Esophagus muscularis mucosa (tissue), 4 donors: ENCODE measurements at regions not wholly inside any gene's neighbourhood (a gene's known extent, or its start where the extent isn't known, plus 50 kb on each side); places are given as distances from the start of the nearest gene placed in this dataset.
"Not testable (repeated sequence)": the region's sequence is repeated elsewhere in the genome, so short reads cannot be mapped to it uniquely, and the experiment has no call there.

Experiments used
- DNase-seq: peaks from one replicate; pipeline ENCODE4 v3.0.0-alpha.2; 2017; ENCODE audit errors: extremely low spot score
- H3K27ac ChIP-seq, 4 donors: fragments of 200-600 bp; sonication (generic); replicated peaks in 1 of 4; 1 replicate in 3 of 4; 2 replicates in 1 of 4; pipeline ENCODE4 v1.5.1; 2016 to 2019; ENCODE audit warnings: mild to moderate bottlenecking in 1 of 4
- H3K27me3 ChIP-seq, 4 donors: fragments of 200-600 bp; sonication (generic); one replicate each; pipeline versions ENCODE4 v1.5.1 to v1.6.0; 2016 to 2019
- H3K36me3 ChIP-seq, 4 donors: fragments of 200-600 bp; sonication (generic); one replicate each; pipeline ENCODE4 v1.5.1; 2016 to 2019
- H3K4me1 ChIP-seq, 4 donors: fragments of 200-600 bp; sonication (generic); one replicate each; pipeline ENCODE4 v1.5.1; 2016 to 2019
- H3K4me3 ChIP-seq, 4 donors: fragments of 200-600 bp; sonication (generic); 1 replicate in 2 of 4; 2 replicates in 2 of 4; pipeline ENCODE4 v1.5.1; 2016 to 2019; ENCODE audit warnings: mild to moderate bottlenecking in 4 of 4, moderate library complexity in 1 of 4
- H3K9me3 ChIP-seq, 4 donors: fragments of 200-600 bp; sonication (generic); 1 replicate in 3 of 4; 2 replicates in 1 of 4; pipeline ENCODE4 v1.5.1; 2016 to 2019
- EP300 ChIP-seq: sonication (generic); formaldehyde crosslinking; IDR thresholded peaks from one replicate; pipeline ENCODE4 v1.6.1; 2017; ENCODE audit warnings: antibody characterized with exemption
- POLR2A ChIP-seq: fragments of 450-650 bp; IDR thresholded peaks from one replicate; pipeline ENCODE4 v1.6.1; 2017; ENCODE audit warnings: antibody characterized with exemption, moderate library complexity, mild to moderate bottlenecking, low read depth
- POLR2AphosphoS5 ChIP-seq, 2 donors: sonication (generic); formaldehyde crosslinking; IDR thresholded peaks; one replicate each; pipeline ENCODE4 v1.6.1; 2017; ENCODE audit warnings: antibody characterized with exemption in 2 of 2
- WGBS: methylation state at CpG from one replicate; pipeline ENCODE4 v1.1.5; 2018; 5-methylcytosine and 5-hydroxymethylcytosine counted together
- intact Hi-C: fragments of 100-400 bp; cut with DNase I; formaldehyde crosslinking; loops from one replicate; pipeline ENCODE4 v1.15.1; 2023
- TF ChIP-seq, protein P1 (sequence below), 3 experiments: fragments of 200-600 bp in 2 of 3; fragments of 450-650 bp in 1 of 3; sonication (generic) in 2 of 3; IDR thresholded peaks; one replicate each; pipeline ENCODE4 v1.5.1; 2017 to 2019; ENCODE audit warnings: antibody characterized with exemption in 3 of 3, mild to moderate bottlenecking in 2 of 3, moderate library complexity in 1 of 3

DNA sequence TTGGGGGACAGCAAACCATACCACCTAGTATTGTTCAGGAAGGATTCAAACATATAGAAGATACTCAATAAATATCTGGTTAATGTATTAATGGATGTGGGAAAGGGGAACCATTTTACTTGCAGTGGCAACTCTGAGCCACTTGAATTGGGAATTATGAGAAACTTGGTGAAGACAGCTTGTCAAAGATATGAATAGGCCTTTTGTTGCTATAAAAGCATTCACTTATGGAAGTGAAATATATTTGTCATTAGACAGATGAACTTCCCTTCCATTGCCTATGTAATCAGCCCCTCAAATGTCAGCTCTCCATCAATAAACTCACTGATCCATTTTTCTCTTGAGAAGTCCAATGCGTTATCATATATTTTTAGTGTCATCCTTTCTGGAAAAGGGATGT lies 56.1 kb downstream of the GPR85 start:
- Histone ChIP-seq H3K36me3 (no peaks in the 10 kb centered on the region), H3K9me3 (no peaks in the 10 kb centered on the region), H3K27ac (no peak overlapping the region), H3K4me1 (no peaks in the 10 kb centered on the region), H3K27me3 (no peaks in the 10 kb centered on the region), H3K4me3 (no peak overlapping the region)
- no peak for DNase-seq
- no peak for TF ChIP-seq POLR2AphosphoS5 (IDR thresholded peaks at IDR 0.05)
- intact Hi-C loops, result no loop called here
- WGBS, result 95% methylated on average over 1 of the region's 1 CpG

DNA sequence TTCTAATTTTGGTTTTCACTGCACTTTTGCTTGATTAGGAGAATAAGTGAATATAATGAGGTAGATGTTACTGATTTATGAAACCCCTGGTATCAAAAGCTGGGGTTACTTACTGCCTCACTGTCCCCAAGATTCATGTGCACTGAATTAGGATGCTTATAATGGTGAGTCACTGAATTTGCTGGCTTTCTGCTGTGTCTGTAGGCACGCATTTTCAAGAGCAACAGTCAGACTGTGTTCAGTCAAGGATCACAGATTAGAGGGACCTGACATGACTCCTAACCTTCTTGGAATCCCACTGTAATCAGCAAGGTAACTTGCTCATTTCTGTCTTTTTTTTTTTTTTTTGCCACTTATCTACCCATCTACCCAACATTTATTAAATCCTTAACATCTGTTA lies 59.7 kb downstream of the GPR85 start:
- H3K9me3 ChIP-seq, result no peaks in the 10 kb centered on the region
- no peaks in the 10 kb centered on the region for H3K27me3 ChIP-seq
- no peaks in the 10 kb centered on the region for H3K4me1 ChIP-seq
- no peak for DNase-seq
- TF ChIP-seq, protein P1, sequence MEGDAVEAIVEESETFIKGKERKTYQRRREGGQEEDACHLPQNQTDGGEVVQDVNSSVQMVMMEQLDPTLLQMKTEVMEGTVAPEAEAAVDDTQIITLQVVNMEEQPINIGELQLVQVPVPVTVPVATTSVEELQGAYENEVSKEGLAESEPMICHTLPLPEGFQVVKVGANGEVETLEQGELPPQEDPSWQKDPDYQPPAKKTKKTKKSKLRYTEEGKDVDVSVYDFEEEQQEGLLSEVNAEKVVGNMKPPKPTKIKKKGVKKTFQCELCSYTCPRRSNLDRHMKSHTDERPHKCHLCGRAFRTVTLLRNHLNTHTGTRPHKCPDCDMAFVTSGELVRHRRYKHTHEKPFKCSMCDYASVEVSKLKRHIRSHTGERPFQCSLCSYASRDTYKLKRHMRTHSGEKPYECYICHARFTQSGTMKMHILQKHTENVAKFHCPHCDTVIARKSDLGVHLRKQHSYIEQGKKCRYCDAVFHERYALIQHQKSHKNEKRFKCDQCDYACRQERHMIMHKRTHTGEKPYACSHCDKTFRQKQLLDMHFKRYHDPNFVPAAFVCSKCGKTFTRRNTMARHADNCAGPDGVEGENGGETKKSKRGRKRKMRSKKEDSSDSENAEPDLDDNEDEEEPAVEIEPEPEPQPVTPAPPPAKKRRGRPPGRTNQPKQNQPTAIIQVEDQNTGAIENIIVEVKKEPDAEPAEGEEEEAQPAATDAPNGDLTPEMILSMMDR (IDR thresholded peaks at IDR 0.05), result no peak
- TF ChIP-seq POLR2AphosphoS5 (IDR thresholded peaks at IDR 0.05) (no peak), EP300 (no peak), POLR2A (no peak)
- H3K4me3 ChIP-seq, result no peak overlapping the region
- 71% methylated on average over 1 of the region's 1 CpG for WGBS
- intact Hi-C loops, result no loop called here
- H3K27ac ChIP-seq, result no peak overlapping the region
- no peaks in the 10 kb centered on the region for H3K36me3 ChIP-seq

DNA sequence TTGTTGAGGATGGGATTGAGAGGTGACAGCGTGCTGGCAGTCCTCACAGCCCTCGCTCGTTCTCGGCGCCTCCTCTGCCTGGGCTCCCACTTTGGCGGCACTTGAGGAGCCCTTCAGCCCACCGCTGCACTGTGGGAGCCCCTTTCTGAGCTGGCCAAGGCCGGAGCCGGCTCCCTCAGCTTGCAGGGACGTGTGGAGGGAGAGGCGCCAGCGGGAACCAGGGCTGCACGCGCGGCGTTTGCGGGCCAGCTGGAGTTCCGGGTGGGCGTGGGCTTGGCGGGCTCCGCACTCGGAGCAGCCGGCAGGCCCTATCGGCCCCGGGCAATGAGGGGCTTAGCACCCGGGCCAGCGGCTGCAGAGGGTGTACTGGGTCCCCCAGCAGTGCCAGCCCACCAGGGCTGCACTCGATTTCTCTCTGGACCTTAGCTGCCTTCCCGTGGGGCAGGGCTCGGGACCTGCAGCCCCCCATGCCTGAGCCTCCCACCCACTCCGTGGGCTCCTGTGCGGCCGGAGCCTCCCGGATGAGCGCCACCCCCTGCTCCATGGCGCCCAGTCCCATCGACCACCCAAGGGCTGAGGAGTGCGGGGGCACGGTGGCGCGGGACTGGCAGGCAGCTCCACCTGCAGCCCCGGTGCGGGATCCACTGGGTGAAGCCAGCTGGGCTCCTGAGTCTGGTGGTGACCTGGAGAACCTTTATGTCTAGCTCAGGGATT lies 69.3 kb downstream of the GPR85 start:
- H3K27me3 ChIP-seq, DNase-seq, H3K9me3 ChIP-seq, H3K4me1 ChIP-seq, H3K36me3 ChIP-seq, intact Hi-C loops, H3K4me3 ChIP-seq, H3K27ac ChIP-seq: not testable (repeated sequence)
- 97% methylated on average over 24 of the region's 43 CpGs for WGBS

DNA sequence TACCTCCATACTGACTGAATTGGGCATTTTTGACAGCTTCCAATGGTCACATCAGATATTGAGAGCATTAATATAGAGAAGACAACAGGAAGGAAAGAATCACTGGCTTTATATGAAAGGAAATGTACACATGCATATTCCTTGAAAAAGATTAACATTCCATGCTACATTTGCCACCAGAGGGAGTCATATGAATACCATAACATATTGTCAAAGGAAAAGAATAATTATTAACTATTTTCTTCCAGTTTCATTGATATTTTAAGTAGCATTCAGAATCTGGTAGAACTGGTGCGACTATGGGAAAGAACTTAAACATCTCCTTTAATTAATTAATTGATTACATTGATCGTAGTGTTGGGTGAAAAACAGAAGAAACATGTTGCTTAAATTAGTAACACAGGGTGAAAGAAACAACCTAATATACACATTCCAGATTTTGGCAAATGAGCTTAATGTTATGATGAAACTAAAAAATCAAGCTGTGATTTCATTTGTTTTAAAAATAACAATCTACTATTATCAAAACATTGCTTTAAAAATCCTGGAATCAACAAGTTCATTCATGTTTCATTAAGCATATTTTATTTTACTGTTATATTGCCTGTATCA lies 71.5 kb downstream of the GPR85 start:
- intact Hi-C loops, result no loop called here
- 53% methylated on average over 2 of the region's 2 CpGs for WGBS
- Histone ChIP-seq H3K27ac (no peak overlapping the region), H3K36me3 (no peaks in the 10 kb centered on the region), H3K9me3 (peaks cover 0 to 6% (median 0%) of the 10 kb centered on the region in 4 donors), H3K4me1 (no peaks in the 10 kb centered on the region), H3K27me3 (no peaks in the 10 kb centered on the region), H3K4me3 (no peak overlapping the region)
- no peak for DNase-seq
- TF ChIP-seq, protein P1 (IDR thresholded peaks at IDR 0.05), result peak; percentile 24 to 38 (median 36)
- TF ChIP-seq POLR2AphosphoS5 (IDR thresholded peaks at IDR 0.05), result no peak
- TF ChIP-seq EP300, result no peak
- TF ChIP-seq POLR2A, result no peak

DNA sequence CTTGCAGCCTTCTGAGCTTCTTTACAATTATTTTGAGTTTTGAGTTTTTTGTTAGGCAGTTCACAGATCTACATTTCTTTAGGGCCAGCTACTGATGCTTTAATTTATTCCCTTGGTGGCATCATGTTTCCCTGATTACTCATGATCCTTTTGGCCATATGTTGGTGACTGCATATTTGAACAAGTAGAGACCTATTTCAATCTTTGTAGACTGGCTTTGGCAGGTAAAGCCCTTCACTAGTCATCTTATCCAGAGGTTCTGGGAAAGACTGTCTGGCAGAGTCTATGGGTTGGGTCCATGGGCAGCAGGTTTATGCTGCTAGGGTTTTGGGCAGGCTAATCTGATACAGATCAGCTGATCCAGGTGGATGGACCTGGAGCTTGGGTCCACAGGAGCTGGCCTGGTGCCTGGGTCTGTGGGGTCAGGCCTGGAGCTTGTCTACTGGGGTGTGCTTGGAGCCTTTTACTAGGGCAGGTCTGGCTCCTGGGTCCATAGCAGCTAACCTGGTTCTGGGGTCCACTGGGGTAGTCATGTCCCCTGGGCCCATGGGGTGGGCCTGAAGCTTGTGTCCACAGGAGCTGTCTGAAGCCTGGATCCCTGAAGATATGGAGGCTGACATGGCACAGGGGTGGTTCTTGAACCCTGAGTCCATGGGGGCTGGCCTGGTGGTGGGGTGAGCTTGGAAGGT lies 72.7 kb downstream of the GPR85 start:
- no peak for DNase-seq
- intact Hi-C loops, result loop anchor here (5.0 kb wide), 1 partner anchor 408 kb away; no protein-coding TSS in a partner anchor

DNA sequence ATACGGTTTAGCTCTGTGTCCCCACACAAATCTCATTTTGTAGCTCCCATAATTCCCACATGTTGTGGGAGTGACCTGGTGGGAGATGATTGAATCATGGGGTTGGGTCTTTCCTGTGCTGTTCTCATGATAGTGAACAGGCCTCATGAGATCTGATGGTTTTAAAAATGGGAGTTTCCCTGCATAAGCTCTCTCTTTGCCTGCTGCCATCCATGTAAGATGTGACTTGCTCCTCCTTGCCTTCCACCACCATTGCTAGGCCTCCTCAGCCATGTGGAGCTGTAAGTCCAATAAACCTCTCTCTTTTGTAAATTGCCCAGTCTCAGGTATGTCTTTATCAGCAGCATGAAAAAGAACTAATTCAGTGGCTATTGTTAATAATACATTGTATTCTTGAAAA lies 73.8 kb downstream of the GPR85 start:
- not testable (repeated sequence) for H3K4me3 ChIP-seq, H3K36me3 ChIP-seq, H3K9me3 ChIP-seq, H3K4me1 ChIP-seq, H3K27me3 ChIP-seq, H3K27ac ChIP-seq, DNase-seq
- intact Hi-C loops, result loop anchor here (5.0 kb wide), 1 partner anchor 409 kb away; no protein-coding TSS in a partner anchor
- 89% methylated on average over 1 of the region's 1 CpG for WGBS

More for the DNA sequence above, 72.7 kb downstream of the GPR85 start:
- H3K9me3 ChIP-seq, result peaks cover 0 to 6% (median 0%) of the 10 kb centered on the region in 4 donors
- TF ChIP-seq POLR2AphosphoS5 (IDR thresholded peaks at IDR 0.05) (no peak), POLR2A (no peak), EP300 (no peak)
- TF ChIP-seq, protein P1 (IDR thresholded peaks at IDR 0.05), result no peak
- no peaks in the 10 kb centered on the region for H3K4me1 ChIP-seq
- H3K4me3 ChIP-seq, result no peak overlapping the region
- no peak overlapping the region for H3K27ac ChIP-seq
- H3K27me3 ChIP-seq, result no peaks in the 10 kb centered on the region
- H3K36me3 ChIP-seq, result no peaks in the 10 kb centered on the region
